ENCODE measurements at regions not wholly inside any gene's neighbourhood (a gene's known extent, or its start where the extent isn't known, plus 50 kb on each side); places are given as distances from the start of the nearest gene placed in this dataset.
"Not testable (repeated sequence)": the region's sequence is repeated elsewhere in the genome, so short reads cannot be mapped to it uniquely, and the experiment has no call there.

- DNase-seq (ENCODE audit: low spot score) = no peak
These were observed 191.9 kb upstream of the PWP1 start for GRCh38 chr12:107493666-107494065.

DNA sequence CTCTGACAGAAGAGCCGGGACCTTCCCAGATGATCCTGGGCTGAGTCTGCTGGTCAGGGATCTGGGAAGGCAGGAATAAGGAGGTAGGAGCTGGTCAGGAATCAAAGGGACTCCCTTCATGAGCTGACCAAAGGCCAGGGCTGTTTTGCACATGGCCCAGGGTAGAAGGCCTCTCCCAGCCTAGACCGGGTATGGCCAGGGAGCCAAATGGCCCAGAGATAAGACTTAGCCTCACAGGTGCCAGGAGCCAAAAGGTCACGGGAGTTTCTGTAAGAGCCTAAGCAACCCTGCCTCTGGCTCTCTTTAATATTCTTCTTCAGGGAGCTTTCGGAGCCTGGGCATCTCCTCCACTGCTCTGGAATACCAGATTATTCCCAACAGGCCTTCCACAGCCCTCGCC lies 191.3 kb upstream of the PWP1 start:
- no peak for DNase-seq (ENCODE audit: low spot score)

DNA sequence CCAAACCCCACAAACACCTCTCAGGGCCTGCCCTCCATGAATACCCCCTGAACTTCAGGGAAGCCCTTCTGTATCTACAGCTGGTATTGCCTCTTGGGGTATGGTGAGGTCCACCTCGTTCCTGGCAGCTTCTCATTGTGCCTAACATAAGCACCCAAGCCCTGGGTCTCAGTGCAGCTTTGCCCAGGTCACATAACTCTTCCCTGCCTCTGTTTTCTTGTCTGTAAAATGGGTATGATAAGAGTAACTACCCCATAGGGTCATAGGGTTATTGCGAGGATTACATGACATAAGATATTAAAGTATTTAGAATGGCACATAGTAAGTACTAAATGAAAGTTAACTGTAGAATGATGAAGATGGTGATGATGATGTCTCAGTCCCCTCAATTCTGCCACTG lies 190.0 kb upstream of the PWP1 start:
- DNase-seq (ENCODE audit: low spot score) = no peak

GRCh38 chr12:107497231-107497630 lies 188.4 kb upstream of the PWP1 start:
- DNase-seq (ENCODE audit: low spot score) = no peak

- no peak for DNase-seq (ENCODE audit: low spot score)
These were observed 185.3 kb upstream of the PWP1 start for GRCh38 chr12:107500307-107500706.

GRCh38 chr12:107501681-107502080 lies 183.9 kb upstream of the PWP1 start:
- DNase-seq (ENCODE audit: low spot score) = no peak

- no peak for DNase-seq (ENCODE audit: low spot score)
These were observed 182.3 kb upstream of the PWP1 start for GRCh38 chr12:107503129-107503855.

- DNase-seq (ENCODE audit: low spot score) = no peak
These were observed 181.4 kb upstream of the PWP1 start for GRCh38 chr12:107503887-107504885.

GRCh38 chr12:107509421-107509820 lies 176.2 kb upstream of the PWP1 start:
- no peak for DNase-seq (ENCODE audit: low spot score)

DNA sequence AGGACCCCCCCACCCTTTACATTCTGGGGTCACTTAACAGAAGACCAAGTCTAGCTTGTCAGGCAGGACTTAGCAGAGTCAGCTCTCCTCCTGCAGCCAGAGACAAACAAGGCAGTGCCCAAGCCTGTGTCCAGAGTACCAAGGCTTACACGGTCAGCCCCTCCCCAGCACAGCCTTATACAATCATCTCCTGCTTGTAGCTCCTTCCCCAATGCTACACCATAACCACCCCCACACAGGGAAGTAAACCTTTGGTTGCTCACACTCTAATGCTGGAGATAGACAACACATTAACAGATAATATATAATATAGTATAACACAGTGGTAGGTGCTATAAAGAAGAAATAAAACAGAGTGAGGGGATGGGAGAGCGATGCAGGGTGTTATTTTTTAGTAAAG lies 175.4 kb upstream of the PWP1 start:
- no peak for DNase-seq (ENCODE audit: low spot score)

GRCh38 chr12:107511292-107511691 lies 174.3 kb upstream of the PWP1 start:
- peak; percentile 50 for DNase-seq (ENCODE audit: low spot score)

- no peak for DNase-seq (ENCODE audit: low spot score)
These were observed 173.2 kb upstream of the PWP1 start for GRCh38 chr12:107512391-107512790.

GRCh38 chr12:107513184-107513583 lies 172.4 kb upstream of the PWP1 start:
- no peak for DNase-seq (ENCODE audit: low spot score)

- no peak for DNase-seq (ENCODE audit: low spot score)
These were observed 171.8 kb upstream of the PWP1 start for GRCh38 chr12:107513636-107514400.

DNA sequence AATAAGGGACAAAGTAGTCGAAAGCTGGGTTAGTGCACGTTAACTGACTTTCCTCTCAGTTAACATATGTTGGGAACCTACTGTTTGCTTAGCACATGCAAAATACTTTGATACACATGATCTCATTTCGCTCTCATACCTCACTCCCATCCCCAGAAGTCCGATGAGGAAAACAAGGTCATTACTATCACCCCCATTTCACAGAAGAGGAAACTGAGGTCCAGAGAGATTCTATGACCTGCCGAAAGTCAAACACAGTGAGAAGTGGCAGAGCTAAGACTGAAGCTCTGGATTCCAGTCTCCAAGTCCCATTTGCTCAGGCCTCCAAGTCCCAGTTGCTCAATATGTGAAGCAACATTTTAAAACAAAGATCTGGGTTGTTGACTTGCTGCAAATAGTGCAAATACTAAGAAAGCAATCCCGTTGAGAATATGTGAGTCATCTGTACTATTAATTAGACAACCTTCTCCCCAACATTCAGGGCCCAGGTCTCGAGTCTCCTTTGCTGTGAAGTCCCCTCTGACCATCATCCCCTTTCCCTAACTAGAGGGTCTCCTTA lies 170.6 kb upstream of the PWP1 start:
- no peak for DNase-seq (ENCODE audit: low spot score)

DNA sequence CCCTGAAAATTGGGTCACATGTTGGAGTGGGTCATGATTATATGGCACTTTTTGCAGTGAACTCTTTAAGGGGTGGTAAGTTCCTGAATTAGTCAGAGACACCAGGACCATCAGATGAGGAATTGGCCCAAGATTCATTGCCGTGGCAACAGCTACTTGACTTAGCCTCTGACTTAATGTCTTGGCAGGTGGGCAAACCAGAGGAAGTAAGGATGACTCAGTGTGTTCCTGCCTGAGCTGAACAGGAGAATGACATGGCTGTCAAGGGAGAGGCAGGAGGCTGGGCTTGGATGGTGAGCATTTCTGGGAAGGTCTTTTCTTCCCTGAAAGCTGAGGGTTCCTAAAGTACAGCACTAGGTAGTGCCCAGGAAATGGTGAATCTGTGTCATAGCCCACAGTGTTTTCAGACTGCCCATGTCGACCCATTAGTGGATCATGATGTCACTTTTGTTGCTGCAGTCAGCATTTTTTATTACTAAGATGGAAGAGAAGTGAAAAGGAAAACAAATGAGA lies 170.1 kb upstream of the PWP1 start:
- peak; percentile 35 for DNase-seq (ENCODE audit: low spot score)

GRCh38 chr12:107517816-107518215 lies 167.8 kb upstream of the PWP1 start:
- DNase-seq (ENCODE audit: low spot score) = not testable (repeated sequence)

DNA sequence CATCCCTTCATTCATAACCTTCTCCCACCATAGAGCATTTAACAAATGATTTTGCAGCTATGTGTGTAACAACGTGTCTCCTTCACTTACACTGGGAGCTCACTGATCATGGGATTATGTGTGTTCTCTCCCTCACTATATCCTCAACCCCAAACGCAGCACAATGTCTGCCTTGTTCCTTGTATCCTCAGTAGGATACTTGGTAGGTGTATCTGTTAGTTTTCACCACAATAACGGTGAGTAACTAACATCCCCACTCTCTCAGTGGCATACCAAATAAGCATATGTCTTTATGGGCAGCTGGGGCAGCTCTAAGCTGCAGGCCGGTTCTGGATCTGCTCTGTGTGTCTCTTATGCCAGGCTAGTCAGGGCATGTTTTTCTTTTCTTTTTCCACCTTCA lies 166.7 kb upstream of the PWP1 start:
- no peak for DNase-seq (ENCODE audit: low spot score)

GRCh38 chr12:107519906-107520859 lies 165.4 kb upstream of the PWP1 start:
- DNase-seq (ENCODE audit: low spot score) = no peak

DNA sequence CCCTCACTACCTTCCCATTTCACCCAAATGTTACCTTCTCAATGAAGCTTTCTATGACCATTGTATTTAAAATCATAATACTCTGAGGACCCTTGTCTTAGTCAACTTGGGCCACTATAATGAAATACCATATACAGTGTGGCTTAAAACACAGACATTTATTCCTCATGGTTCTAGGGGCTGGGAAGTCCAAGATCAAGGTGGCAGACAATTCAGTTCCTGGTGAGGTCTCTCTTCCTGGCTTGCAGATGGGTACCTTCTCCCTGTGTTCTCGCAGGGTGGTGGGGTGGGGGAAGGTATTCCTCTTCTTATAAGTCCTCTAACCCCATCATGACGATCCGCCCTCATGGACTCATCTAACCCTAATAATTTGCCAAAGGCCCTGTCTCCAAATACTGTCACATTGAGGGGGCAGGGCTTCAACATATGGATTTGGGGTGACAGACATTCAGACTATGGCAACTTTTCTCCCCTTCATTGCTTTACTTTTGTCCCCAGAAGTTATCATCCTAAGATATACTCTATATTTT lies 163.7 kb upstream of the PWP1 start:
- no peak for DNase-seq (ENCODE audit: low spot score)

Measured in umbilical cord (tissue), 1 donor.